Urinary bladder (tissue), 3 donors: ENCODE measurements at regions not wholly inside any gene's neighbourhood (a gene's known extent, or its start where the extent isn't known, plus 50 kb on each side); places are given as distances from the start of the nearest gene placed in this dataset.
A peak's percentile ranks its signal among the peaks of the same experiment; 100 is the strongest.

Experiments
- DNase-seq: peaks from one replicate; pipeline ENCODE4 v3.0.0-alpha.2; 2015; ENCODE audit errors: extremely low spot score
- H3K27ac ChIP-seq: one replicate; pipeline ENCODE4 v1.5.1; 2013; ENCODE audit warnings: low read depth, mild to moderate bottlenecking, moderate library complexity
- H3K36me3 ChIP-seq: one replicate; pipeline ENCODE4 v1.6.1; 2013; ENCODE audit warnings: mild to moderate bottlenecking, moderate library complexity; ENCODE audit not compliant: insufficient read depth
- H3K4me1 ChIP-seq: one replicate; pipeline ENCODE4 v1.6.1; 2013; ENCODE audit warnings: mild to moderate bottlenecking, moderate library complexity; ENCODE audit not compliant: insufficient read depth
- H3K4me3 ChIP-seq: one replicate; pipeline ENCODE4 v1.5.1; 2013; ENCODE audit warnings: low read depth, low read length
- WGBS: extraction: QIAGEN DNeasy Blood & Tissue Kit; methylation state at CpG from one replicate; pipeline ENCODE4 v1.1.7; 2013; 5-methylcytosine and 5-hydroxymethylcytosine counted together
- donor health status: healthy with polysubstance abuse.
- donor health status: healthy.

DNA sequence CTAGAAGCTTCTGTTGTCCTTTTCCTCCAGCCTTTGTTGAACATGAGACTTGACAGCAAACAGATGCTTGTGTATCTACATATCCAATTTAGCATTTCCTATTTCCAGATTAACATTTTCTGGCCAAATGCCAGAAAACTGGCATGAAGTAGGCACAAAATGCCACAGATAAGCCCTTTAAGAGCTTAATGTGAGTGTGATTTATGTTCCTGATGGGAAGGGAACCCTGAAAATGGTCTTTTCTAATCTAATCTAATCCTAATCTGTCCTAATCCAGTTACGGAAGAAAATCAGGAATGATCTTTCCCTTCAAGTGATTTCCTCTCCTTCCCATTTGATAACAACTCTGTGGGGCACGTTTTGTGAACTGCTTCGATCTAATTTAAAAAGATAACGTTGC lies 133.0 kb upstream of the C1QTNF7 start:
- no peak overlapping the region for H3K4me3 ChIP-seq
- no peaks in the 10 kb centered on the region for H3K36me3 ChIP-seq
- H3K27ac ChIP-seq, result no peak overlapping the region
- DNase-seq, result no peak
- no peaks in the 10 kb centered on the region for H3K4me1 ChIP-seq
- 51% methylated on average over 4 of the region's 4 CpGs for WGBS

GRCh38 chr4:15295421-15296162 lies 132.2 kb upstream of the C1QTNF7 start:
- H3K36me3 ChIP-seq, result no peaks in the 10 kb centered on the region
- no peak for DNase-seq
- no peak overlapping the region for H3K4me3 ChIP-seq
- no peak overlapping the region for H3K27ac ChIP-seq
- 69% methylated on average over 8 of the region's 8 CpGs for WGBS
- H3K4me1 ChIP-seq, result no peaks in the 10 kb centered on the region

DNA sequence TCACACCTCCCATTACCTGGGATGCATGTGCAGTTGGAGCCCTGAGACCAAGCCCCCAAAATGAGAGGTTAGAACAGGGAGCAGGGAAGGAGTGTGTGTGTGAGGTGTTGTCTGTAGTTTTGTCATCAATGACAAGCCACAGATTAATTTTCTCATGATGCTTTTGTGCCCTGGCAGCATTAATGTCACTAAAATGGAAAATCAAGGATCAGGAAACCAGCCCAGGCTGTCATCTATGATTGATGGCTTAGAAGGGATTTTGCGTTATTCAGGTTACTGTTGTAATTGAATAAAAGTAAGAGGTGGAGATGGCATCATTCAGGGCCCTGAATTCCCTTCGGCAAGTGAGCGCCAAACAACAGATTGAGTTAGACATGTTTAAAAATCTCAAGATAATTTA lies 130.5 kb upstream of the C1QTNF7 start:
- no peak overlapping the region for H3K4me3 ChIP-seq
- 96% methylated on average over 3 of the region's 3 CpGs for WGBS
- no peaks in the 10 kb centered on the region for H3K36me3 ChIP-seq
- no peak overlapping the region for H3K27ac ChIP-seq
- DNase-seq, result no peak
- H3K4me1 ChIP-seq, result no peaks in the 10 kb centered on the region

- DNase-seq, result no peak
- Histone ChIP-seq H3K4me1 (no peaks in the 10 kb centered on the region), H3K27ac (no peak overlapping the region), H3K4me3 (no peak overlapping the region), H3K36me3 (no peaks in the 10 kb centered on the region)
- 77% methylated on average over 2 of the region's 2 CpGs for WGBS
Measured at GRCh38 chr4:15299627-15300026, 128.2 kb upstream of the C1QTNF7 start.

DNA sequence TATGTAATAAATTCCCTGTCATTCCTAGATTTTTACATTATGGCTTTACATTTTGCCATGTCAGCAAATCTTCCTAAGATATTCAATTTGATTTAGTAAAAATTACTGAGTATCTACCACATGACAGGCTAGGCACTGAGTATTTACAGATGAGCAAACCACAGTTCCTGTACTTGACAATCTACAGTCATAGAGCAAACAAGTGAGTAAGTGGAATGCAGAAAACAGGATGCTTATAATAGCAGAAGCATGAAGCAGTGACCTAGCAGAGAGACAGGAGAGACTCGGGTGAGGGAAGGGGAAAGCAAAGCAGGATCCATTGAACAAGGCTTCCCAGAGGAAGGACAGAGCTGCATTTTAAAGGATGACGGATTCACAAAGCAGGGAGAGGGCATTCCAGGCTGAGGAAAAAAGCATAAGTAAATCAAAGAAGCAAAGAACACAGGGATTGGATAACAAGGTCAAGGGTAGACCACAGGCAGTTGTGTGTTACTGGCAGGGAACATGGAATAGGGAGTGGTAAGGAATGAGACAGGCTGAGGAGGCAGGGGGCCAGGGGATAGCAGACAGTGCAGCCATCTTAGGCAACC lies 124.7 kb upstream of the C1QTNF7 start:
- no peaks in the 10 kb centered on the region for H3K36me3 ChIP-seq
- H3K27ac ChIP-seq, result no peak overlapping the region
- WGBS, result 33% methylated on average over 2 of the region's 2 CpGs
- H3K4me3 ChIP-seq, result no peak overlapping the region
- no peak for DNase-seq
- no peaks in the 10 kb centered on the region for H3K4me1 ChIP-seq

- Histone ChIP-seq H3K36me3 (no peaks in the 10 kb centered on the region), H3K27ac (no peak overlapping the region)
- WGBS, result 77% methylated on average over 3 of the region's 3 CpGs
Measured at GRCh38 chr4:15314974-15315373, 112.9 kb upstream of the C1QTNF7 start.

DNA sequence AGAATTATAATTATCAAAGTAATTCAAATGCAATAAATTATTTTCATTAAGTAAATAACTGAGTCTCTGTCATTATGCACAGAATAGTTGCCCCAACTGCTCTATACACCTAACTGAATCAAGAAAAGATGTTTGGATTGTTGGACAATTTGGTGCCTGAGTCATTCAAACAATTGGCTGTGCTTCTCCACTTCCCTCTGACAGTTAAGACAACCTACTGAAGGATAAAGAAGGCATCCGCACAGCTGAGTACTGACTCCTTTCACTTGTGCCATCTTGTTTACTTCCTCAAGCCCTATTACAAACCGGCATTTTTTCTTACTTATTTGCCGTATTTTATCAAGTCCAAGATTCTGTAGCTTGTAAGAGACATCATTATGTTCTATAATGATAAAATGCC lies 110.6 kb upstream of the C1QTNF7 start:
- WGBS, result 80% methylated on average over 3 of the region's 3 CpGs
- Histone ChIP-seq H3K4me3 (no peak overlapping the region), H3K27ac (no peak overlapping the region), H3K4me1 (no peaks in the 10 kb centered on the region), H3K36me3 (no peaks in the 10 kb centered on the region)
- DNase-seq, result no peak

More at GRCh38 chr4:15314974-15315373, 112.9 kb upstream of the C1QTNF7 start:
- Histone ChIP-seq H3K4me3 (no peak overlapping the region), H3K4me1 (no peaks in the 10 kb centered on the region)
- no peak for DNase-seq

DNA sequence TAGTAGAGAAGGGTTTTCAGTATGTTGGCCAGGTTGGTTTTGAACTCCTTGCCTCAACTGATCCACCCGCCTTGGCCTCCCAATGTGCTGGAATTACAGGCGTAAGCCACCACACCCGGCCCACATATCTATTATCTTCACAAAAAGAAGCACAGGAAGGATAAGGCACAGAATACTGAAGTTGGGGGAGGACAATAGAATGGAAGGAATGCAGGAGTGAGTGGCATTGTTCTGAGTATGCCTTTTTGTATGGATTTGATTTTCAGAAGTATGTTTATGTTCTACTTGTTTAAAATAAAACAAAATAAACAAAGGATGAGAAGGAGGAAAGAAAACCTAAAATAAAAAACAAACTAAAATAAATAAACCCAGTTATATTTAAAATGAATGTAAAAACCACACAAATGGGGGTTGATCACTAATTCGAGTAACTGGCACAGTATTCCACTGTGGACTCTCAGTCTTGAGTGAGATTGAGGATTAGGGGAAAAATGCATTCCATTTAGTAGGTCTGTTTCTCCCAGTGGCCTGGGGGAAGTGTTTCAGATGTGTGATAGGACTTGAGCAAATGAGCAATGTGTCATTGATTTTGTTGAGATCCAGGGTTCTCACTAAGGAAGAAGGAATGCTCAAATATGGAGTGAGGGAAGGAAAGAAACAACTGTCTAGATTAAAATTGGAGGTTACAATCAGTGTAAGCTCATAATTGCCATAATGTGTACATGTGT lies 109.0 kb upstream of the C1QTNF7 start:
- 88% methylated on average over 4 of the region's 4 CpGs for WGBS
- no peaks in the 10 kb centered on the region for H3K36me3 ChIP-seq
- H3K4me3 ChIP-seq, result no peak overlapping the region
- no peaks in the 10 kb centered on the region for H3K4me1 ChIP-seq
- no peak overlapping the region for H3K27ac ChIP-seq
- no peak for DNase-seq

GRCh38 chr4:15320121-15320678 lies 107.6 kb upstream of the C1QTNF7 start:
- WGBS, result 49% methylated on average over 1 of the region's 1 CpG
- Histone ChIP-seq H3K27ac (no peak overlapping the region), H3K4me3 (no peak overlapping the region), H3K4me1 (no peaks in the 10 kb centered on the region), H3K36me3 (no peaks in the 10 kb centered on the region)
- DNase-seq, result no peak

DNA sequence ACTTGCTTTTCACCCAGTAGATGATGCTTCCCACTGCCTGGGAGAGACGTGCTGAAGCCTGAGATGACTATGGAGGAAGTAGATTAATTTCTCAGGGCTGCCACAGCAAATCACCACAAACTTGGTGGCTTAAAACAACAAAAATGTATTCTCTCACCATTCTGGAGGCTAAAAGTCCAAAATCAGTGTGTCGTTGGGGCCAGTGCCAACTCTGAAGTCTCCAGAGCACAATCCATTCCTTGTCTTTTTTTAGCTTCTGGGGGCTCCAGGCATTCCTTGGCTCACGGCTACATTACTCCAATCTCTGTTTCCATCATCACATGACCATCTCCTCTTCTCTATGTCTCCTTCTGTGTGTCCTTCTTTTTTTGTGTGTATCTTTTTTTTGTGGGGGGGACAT lies 105.8 kb upstream of the C1QTNF7 start:
- no peak for DNase-seq
- no peak overlapping the region for H3K27ac ChIP-seq
- no peak overlapping the region for H3K4me3 ChIP-seq
- WGBS, result 36% methylated on average over 3 of the region's 3 CpGs
- no peaks in the 10 kb centered on the region for H3K36me3 ChIP-seq
- no peaks in the 10 kb centered on the region for H3K4me1 ChIP-seq

DNA sequence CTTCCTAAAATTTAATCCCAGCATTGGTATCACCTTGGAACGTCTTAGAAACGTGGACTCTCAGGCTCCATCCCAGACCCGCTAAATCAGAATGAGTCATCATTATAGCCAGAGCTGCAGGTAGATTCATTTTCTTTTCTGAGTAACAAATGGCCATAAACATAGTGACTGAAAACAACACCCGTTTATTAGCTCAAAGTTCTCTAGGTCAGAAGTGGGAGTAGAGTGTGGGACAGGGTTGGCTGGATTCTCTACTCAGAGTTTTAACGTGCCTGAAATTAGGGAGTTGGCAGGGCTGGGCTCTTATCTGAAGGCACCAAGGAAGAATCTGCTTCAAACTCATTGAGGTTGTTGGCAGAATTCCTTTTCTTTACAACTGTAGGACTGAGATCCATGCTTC lies 101.8 kb upstream of the C1QTNF7 start:
- Histone ChIP-seq H3K36me3 (no peaks in the 10 kb centered on the region), H3K4me1 (no peaks in the 10 kb centered on the region), H3K4me3 (no peak overlapping the region), H3K27ac (no peak overlapping the region)
- 66% methylated on average over 5 of the region's 5 CpGs for WGBS
- no peak for DNase-seq

DNA sequence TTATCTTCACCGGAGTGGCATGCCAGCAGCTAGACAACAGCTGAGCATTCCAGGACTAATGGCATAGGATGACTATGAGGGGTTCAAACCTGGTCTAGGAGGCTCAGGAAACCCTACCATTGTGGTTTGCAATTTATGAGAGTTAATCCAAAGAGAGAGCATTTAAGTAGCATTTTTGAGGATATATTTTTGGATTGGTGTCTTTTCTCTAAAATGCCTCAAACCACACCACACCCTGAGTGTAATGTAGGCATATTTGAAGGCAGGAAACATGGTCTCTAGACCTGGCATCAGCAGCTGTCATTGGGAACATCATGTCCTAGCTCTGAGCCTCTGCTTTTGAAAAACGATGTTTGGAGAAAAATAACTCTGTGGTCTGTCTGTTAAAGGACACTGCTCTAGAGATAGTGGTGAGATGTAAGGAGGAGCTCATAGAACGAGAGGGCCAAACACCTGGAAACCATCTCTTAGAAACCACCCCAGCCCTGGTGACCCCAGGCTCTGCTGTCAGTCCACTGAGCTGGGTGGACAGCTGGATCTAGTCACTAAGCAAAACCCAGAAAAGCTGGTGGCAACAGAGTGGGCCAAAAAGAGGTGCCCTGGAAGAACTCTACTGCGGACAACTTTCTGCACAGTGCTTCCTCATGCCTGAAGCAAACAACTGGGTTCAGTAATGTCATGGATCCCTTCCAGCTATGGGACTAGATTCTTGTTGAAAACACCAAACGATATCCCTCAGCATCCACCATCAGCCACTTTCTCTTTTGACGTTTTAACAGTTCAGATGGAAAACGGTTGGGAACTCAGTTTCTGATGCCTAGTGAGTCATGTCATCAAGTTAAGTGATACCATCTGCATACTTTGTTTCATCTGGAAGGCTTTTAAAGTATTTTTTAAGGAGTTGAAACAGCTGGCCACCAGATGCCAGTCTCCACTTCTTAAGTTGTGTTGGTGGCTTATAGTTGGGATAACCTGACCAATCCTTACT lies 100.2 kb upstream of the C1QTNF7 start:
- Histone ChIP-seq H3K4me3 (no peak overlapping the region), H3K27ac (peak overlapping the region; percentile 51), H3K36me3 (no peaks in the 10 kb centered on the region), H3K4me1 (no peaks in the 10 kb centered on the region)
- 45% methylated on average over 7 of the region's 7 CpGs for WGBS
- no peak for DNase-seq

GRCh38 chr4:15331930-15332329 lies 95.9 kb upstream of the C1QTNF7 start:
- WGBS, result 39% methylated on average over 3 of the region's 3 CpGs
- no peak for DNase-seq
- Histone ChIP-seq H3K4me3 (peak overlapping the region; percentile 3), H3K36me3 (no peaks in the 10 kb centered on the region), H3K27ac (no peak overlapping the region), H3K4me1 (no peaks in the 10 kb centered on the region)
